ENCODE measurements at regions not wholly inside any gene's neighbourhood (a gene's known extent, or its start where the extent isn't known, plus 50 kb on each side); places are given as distances from the start of the nearest gene placed in this dataset.

DNA sequence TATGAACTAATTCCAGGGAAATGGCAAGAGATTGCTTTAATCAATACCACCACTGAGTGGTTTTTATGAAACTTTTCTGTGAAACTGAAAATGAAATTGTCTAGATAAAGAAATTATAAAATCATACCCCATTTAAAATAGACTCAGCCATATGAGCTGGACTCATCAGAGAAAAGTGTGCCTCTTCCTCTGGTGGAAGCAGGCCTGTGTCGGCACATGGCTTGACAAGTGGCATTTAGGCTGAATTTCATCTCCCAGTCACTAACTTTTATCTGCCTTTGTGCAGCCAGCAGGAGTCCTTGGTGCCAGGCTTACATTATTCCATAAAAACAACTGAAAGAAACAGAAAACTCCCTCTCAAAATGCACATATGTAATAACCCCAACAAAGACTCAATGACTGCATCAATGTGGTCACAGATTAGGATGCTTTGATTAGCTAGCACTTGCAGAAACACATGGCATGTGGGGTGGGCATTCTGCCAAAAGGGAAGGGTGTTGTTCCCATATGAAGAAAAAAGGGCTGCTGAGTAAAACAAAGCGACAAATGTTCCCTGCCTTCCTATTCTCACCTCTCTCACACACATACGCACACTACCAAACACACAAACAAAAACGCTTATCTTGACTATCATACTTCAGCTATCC is 232.3 kb downstream of the PABPC4L start:
- no peaks in the 10 kb centered on the region for H3K27me3 ChIP-seq
- H3K27ac ChIP-seq, result no peak overlapping the region
- TF ChIP-seq, protein P1, sequence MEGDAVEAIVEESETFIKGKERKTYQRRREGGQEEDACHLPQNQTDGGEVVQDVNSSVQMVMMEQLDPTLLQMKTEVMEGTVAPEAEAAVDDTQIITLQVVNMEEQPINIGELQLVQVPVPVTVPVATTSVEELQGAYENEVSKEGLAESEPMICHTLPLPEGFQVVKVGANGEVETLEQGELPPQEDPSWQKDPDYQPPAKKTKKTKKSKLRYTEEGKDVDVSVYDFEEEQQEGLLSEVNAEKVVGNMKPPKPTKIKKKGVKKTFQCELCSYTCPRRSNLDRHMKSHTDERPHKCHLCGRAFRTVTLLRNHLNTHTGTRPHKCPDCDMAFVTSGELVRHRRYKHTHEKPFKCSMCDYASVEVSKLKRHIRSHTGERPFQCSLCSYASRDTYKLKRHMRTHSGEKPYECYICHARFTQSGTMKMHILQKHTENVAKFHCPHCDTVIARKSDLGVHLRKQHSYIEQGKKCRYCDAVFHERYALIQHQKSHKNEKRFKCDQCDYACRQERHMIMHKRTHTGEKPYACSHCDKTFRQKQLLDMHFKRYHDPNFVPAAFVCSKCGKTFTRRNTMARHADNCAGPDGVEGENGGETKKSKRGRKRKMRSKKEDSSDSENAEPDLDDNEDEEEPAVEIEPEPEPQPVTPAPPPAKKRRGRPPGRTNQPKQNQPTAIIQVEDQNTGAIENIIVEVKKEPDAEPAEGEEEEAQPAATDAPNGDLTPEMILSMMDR (IDR thresholded peaks at IDR 0.05), result no peak
- no peak for TF ChIP-seq POLR2A (IDR thresholded peaks at IDR 0.05)
- H3K9me3 ChIP-seq, result no peaks in the 10 kb centered on the region
- H3K4me1 ChIP-seq, result no peaks in the 10 kb centered on the region
- H3K36me3 ChIP-seq, result no peaks in the 10 kb centered on the region
- no peak for DNase-seq
- no peak overlapping the region for H3K4me3 ChIP-seq
- intact Hi-C loops (cut with DNase I; ENCODE audit: low total_unique reads), result no loop called here

DNA sequence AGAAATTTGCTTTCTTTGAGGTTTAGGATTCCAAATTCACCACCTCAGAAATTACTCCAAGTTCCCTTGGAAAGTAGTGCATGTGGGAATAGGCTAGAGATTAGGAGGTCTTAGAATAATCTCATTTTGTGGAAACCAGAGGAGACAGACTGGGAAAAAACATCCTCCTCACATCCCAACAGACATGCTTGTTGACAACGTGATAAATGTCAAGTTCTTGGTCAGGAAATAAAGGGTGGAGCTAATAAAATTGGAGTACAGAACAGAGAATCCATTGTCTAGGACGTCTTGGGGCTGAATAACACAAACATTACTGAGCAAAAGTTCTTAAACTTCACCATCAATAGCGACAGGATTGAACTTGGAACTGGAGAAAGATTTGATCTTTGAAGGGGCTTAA is 233.4 kb downstream of the PABPC4L start:
- Histone ChIP-seq H3K4me3 (no peak overlapping the region), H3K4me1 (no peaks in the 10 kb centered on the region), H3K27ac (no peak overlapping the region), H3K9me3 (no peaks in the 10 kb centered on the region), H3K27me3 (no peaks in the 10 kb centered on the region), H3K36me3 (no peaks in the 10 kb centered on the region)
- intact Hi-C loops (cut with DNase I; ENCODE audit: low total_unique reads), result no loop called here
- DNase-seq, result no peak
- no peak for TF ChIP-seq POLR2A (IDR thresholded peaks at IDR 0.05)
- TF ChIP-seq, protein P1 (IDR thresholded peaks at IDR 0.05), result no peak

DNA sequence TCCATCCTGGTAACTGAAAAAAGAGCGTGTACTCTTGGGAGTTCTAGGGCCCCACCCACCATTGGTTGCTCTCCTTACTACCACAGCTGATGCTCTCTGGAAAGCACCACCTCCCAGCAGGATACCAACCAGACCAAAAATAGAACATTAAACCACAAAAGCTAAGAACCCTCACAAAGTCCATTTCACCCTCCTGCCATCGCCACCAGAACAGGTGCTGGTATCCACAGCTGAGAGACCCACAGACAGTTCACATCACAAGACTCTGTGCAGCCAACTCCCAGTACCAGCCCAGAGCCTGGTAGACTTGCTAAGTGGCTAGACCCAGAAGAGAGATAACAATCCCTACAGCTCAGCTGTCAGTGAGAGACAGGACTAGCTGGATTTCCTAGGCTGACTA is 240.6 kb downstream of the PABPC4L start:
- no peaks in the 10 kb centered on the region for H3K27me3 ChIP-seq
- no peak for TF ChIP-seq POLR2A (IDR thresholded peaks at IDR 0.05)
- TF ChIP-seq, protein P1 (IDR thresholded peaks at IDR 0.05), result no peak
- no peaks in the 10 kb centered on the region for H3K9me3 ChIP-seq
- intact Hi-C loops (cut with DNase I; ENCODE audit: low total_unique reads), result no loop called here
- no peak overlapping the region for H3K4me3 ChIP-seq
- no peaks in the 10 kb centered on the region for H3K4me1 ChIP-seq
- no peak for DNase-seq
- H3K27ac ChIP-seq, result no peak overlapping the region
- H3K36me3 ChIP-seq, result no peaks in the 10 kb centered on the region

DNA sequence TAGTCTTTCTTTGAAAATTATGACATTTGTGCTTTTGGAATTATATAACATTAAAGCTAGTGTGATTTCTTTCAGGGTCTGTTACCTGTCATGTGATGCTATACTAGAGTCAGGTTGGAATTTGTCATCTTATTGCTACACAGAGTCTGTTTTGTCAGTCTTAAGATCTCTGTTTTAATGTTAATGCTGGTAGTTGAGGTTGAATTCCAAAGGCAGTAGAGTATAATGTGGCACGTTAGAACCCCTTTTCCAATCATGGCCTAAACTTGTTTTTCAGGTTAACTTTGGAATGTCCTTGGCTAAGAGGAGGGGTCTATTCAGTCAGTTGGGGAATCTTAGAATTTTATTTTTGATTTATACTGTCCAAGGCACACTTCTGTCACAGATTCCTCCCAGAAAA is 258.5 kb downstream of the PABPC4L start:
- intact Hi-C loops (cut with DNase I; ENCODE audit: low total_unique reads), result no loop called here
- no peak overlapping the region for H3K4me3 ChIP-seq
- H3K27me3 ChIP-seq, result no peaks in the 10 kb centered on the region
- TF ChIP-seq, protein P1 (IDR thresholded peaks at IDR 0.05), result no peak
- no peak for TF ChIP-seq POLR2A (IDR thresholded peaks at IDR 0.05)
- H3K9me3 ChIP-seq, result no peaks in the 10 kb centered on the region
- H3K4me1 ChIP-seq, result no peaks in the 10 kb centered on the region
- DNase-seq, result no peak
- H3K27ac ChIP-seq, result no peak overlapping the region
- no peaks in the 10 kb centered on the region for H3K36me3 ChIP-seq

DNA sequence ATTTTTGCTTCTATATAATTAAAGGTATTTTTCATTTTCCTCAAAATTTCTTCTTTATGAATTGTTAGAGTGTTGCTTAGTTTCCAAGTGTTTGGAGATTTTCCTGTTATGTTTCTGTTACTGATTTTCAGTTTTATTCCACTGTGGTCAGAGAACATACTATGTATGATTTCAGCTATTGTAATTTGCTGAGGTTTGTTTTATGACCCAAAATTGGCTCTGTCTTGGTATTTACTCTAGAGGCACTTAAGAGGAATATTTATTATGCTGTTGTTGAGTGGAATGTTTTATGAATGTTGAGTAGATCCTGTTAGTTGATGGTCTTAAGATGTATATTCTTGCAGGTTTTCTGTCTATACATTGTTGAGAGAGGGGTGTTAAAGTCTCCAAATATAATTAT is 263.5 kb downstream of the PABPC4L start:
- H3K4me1 ChIP-seq, result no peaks in the 10 kb centered on the region
- TF ChIP-seq, protein P1 (IDR thresholded peaks at IDR 0.05), result no peak
- TF ChIP-seq POLR2A (IDR thresholded peaks at IDR 0.05), result no peak
- no peak for DNase-seq
- intact Hi-C loops (cut with DNase I; ENCODE audit: low total_unique reads), result no loop called here
- no peaks in the 10 kb centered on the region for H3K9me3 ChIP-seq
- H3K27ac ChIP-seq, result no peak overlapping the region
- no peaks in the 10 kb centered on the region for H3K36me3 ChIP-seq
- H3K27me3 ChIP-seq, result no peaks in the 10 kb centered on the region
- H3K4me3 ChIP-seq, result no peak overlapping the region

Data from uterus (tissue), 3 donors.